Left lung (tissue), 4 donors: ENCODE measurements at regions not wholly inside any gene's neighbourhood (a gene's known extent, or its start where the extent isn't known, plus 50 kb on each side); places are given as distances from the start of the nearest gene placed in this dataset.
"Not testable (repeated sequence)": the region's sequence is repeated elsewhere in the genome, so short reads cannot be mapped to it uniquely, and the experiment has no call there.

Source experiments
- ATAC-seq: fragments of 200-7000 bp; cut with Tn5 transposase; one replicate; pipeline ENCODE4 v1.9.1; 2020; ENCODE audit warnings: moderate library complexity
- DNase-seq, 4 donors: peaks; one replicate each; pipeline ENCODE4 v3.0.0-alpha.2; 2013 to 2020
- H3K27ac ChIP-seq, 2 donors: fragments of 200-600 bp; sonication (generic) in 1 of 2; one replicate each; pipeline versions ENCODE4 v1.5.0 to v1.8.0; 2020 to 2021
- H3K27me3 ChIP-seq, 2 donors: fragments of 200-600 bp; sonication (generic) in 1 of 2; one replicate each; pipeline versions ENCODE4 v1.5.0 to v1.8.0; 2020 to 2021
- H3K36me3 ChIP-seq, 2 donors: fragments of 200-600 bp; sonication (generic) in 1 of 2; one replicate each; pipeline versions ENCODE4 v1.5.0 to v1.8.0; 2020 to 2021
- H3K4me1 ChIP-seq, 2 donors: fragments of 200-600 bp; one replicate each; pipeline ENCODE4 v1.8.0; 2021
- H3K4me3 ChIP-seq, 2 donors: fragments of 200-600 bp; sonication (generic) in 1 of 2; one replicate each; pipeline versions ENCODE4 v1.5.0 to v1.8.0; 2020 to 2021; ENCODE audit warnings: mild to moderate bottlenecking in 1 of 2
- H3K9me3 ChIP-seq, 2 donors: fragments of 200-600 bp; sonication (generic) in 1 of 2; one replicate each; pipeline versions ENCODE4 v1.5.0 to v1.8.0; 2020 to 2021
- CTCF ChIP-seq, 2 donors: fragments of 200-600 bp; sonication (generic) in 1 of 2; IDR thresholded peaks; one replicate each; pipeline versions ENCODE4 v1.5.0 to v1.8.0; 2021; ENCODE audit warnings: antibody characterized with exemption in 2 of 2
- intact Hi-C, 2 donors: fragments of 100-400 bp; cut with DNase I; formaldehyde crosslinking; loops; one replicate each; pipeline versions ENCODE4 v1.11.2 to v1.14.2; 2022
- donor health status: DM: no; HTN: yes; CAD: no.
- donor health status: DM: no; HTN: no; CAD: no.

- Histone ChIP-seq H3K4me3 (no peak overlapping the region), H3K4me1 (no peaks in the 10 kb centered on the region), H3K27me3 (no peaks in the 10 kb centered on the region), H3K36me3 (no peaks in the 10 kb centered on the region), H3K9me3 (no peaks in the 10 kb centered on the region), H3K27ac (no peak overlapping the region)
- intact Hi-C loops, result no loop called here
- ATAC-seq (no peak), DNase-seq (no peak)
- no peak for TF ChIP-seq CTCF (IDR thresholded peaks at IDR 0.05)
Observed at GRCh38 chr17:71801301-71801700, 319.5 kb upstream of the SOX9 start.

GRCh38 chr17:71802663-71803062, 318.2 kb upstream of the SOX9 start:
- intact Hi-C loops, result no loop called here
- ATAC-seq, result no peak
- H3K27ac ChIP-seq, result no peak overlapping the region
- no peaks in the 10 kb centered on the region for H3K36me3 ChIP-seq
- no peak overlapping the region for H3K4me3 ChIP-seq
- no peak for DNase-seq
- H3K9me3 ChIP-seq, result no peaks in the 10 kb centered on the region
- H3K27me3 ChIP-seq, result no peaks in the 10 kb centered on the region
- H3K4me1 ChIP-seq, result no peaks in the 10 kb centered on the region
- TF ChIP-seq CTCF (IDR thresholded peaks at IDR 0.05), result no peak

- Histone ChIP-seq H3K4me3 (no peak overlapping the region), H3K36me3 (no peaks in the 10 kb centered on the region), H3K9me3 (no peaks in the 10 kb centered on the region), H3K27me3 (no peaks in the 10 kb centered on the region), H3K27ac (no peak overlapping the region), H3K4me1 (no peaks in the 10 kb centered on the region)
- intact Hi-C loops, result no loop called here
- no peak for ATAC-seq
- TF ChIP-seq CTCF (IDR thresholded peaks at IDR 0.05), result no peak
- no peak for DNase-seq
Observed at GRCh38 chr17:71803656-71804284, 317.1 kb upstream of the SOX9 start.

GRCh38 chr17:71809537-71809936, 311.3 kb upstream of the SOX9 start:
- Histone ChIP-seq H3K4me3 (no peak overlapping the region), H3K4me1 (no peaks in the 10 kb centered on the region), H3K27me3 (no peaks in the 10 kb centered on the region), H3K27ac (no peak overlapping the region), H3K9me3 (no peaks in the 10 kb centered on the region), H3K36me3 (no peaks in the 10 kb centered on the region)
- DNase-seq (no peak), ATAC-seq (no peak)
- no peak for TF ChIP-seq CTCF (IDR thresholded peaks at IDR 0.05)
- intact Hi-C loops, result no loop called here

GRCh38 chr17:71813861-71814260, 307.0 kb upstream of the SOX9 start:
- DNase-seq, H3K36me3 ChIP-seq, ATAC-seq, intact Hi-C loops, H3K4me1 ChIP-seq, H3K9me3 ChIP-seq, H3K27me3 ChIP-seq, H3K4me3 ChIP-seq, H3K27ac ChIP-seq: not testable (repeated sequence)

- Histone ChIP-seq H3K9me3 (no peaks in the 10 kb centered on the region), H3K4me1 (no peaks in the 10 kb centered on the region), H3K27me3 (no peaks in the 10 kb centered on the region), H3K36me3 (no peaks in the 10 kb centered on the region), H3K4me3 (no peak overlapping the region), H3K27ac (no peak overlapping the region)
- TF ChIP-seq CTCF (IDR thresholded peaks at IDR 0.05), result no peak
- DNase-seq, result no peak
- intact Hi-C loops, result no loop called here
- no peak for ATAC-seq
Observed at GRCh38 chr17:71821511-71821910, 299.3 kb upstream of the SOX9 start.
